Astrocyte of the spinal cord (primary cell): ENCODE measurements at regions not wholly inside any gene's neighbourhood (a gene's known extent, or its start where the extent isn't known, plus 50 kb on each side); places are given as distances from the start of the nearest gene placed in this dataset.

Source experiments
- DNase-seq: peaks from one replicate; pipeline ENCODE4 v3.0.0; 2011; ENCODE audit warnings: low read depth, low spot score
- H3K4me3 ChIP-seq: 2 replicates; pipeline ENCODE4 v1.5.1; 2011; ENCODE audit warnings: low read depth, mild to moderate bottlenecking, low read length, moderate library complexity
- in situ Hi-C: cut with HindIII; loops from 2 replicates; pipeline ENCODE4 v1.10.0; 2017; ENCODE audit warnings: low sequenced_read_pairs
- TF ChIP-seq, protein P1 (sequence below): IDR thresholded peaks from 2 replicates; pipeline ENCODE4 v1.5.1; 2012; ENCODE audit warnings: low read depth, mild to moderate bottlenecking, low read length, inconsistent platforms

DNA sequence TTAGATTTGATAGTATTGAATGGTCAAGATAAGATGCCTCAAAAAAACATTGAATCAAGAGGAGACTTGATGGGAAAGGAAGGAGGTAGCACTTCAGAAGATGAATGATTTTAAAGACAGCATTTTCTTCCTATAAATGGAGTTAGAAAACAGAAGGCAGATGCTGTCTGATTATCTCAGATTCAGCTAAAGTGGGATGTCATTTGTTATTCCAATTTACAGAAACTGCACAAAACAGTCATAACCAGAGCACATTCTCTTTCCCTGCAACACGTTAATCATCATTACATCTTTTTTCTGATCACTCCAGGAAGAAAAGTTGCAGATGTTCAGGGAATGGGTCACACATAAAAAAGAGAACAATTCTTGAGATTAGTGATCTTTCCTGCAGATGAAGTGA is 1141.8 kb downstream of the SI start:
- in situ Hi-C loops = no loop called here
- TF ChIP-seq, protein P1, sequence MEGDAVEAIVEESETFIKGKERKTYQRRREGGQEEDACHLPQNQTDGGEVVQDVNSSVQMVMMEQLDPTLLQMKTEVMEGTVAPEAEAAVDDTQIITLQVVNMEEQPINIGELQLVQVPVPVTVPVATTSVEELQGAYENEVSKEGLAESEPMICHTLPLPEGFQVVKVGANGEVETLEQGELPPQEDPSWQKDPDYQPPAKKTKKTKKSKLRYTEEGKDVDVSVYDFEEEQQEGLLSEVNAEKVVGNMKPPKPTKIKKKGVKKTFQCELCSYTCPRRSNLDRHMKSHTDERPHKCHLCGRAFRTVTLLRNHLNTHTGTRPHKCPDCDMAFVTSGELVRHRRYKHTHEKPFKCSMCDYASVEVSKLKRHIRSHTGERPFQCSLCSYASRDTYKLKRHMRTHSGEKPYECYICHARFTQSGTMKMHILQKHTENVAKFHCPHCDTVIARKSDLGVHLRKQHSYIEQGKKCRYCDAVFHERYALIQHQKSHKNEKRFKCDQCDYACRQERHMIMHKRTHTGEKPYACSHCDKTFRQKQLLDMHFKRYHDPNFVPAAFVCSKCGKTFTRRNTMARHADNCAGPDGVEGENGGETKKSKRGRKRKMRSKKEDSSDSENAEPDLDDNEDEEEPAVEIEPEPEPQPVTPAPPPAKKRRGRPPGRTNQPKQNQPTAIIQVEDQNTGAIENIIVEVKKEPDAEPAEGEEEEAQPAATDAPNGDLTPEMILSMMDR = no peak
- H3K4me3 ChIP-seq = no peak overlapping the region
- DNase-seq = no peak

DNA sequence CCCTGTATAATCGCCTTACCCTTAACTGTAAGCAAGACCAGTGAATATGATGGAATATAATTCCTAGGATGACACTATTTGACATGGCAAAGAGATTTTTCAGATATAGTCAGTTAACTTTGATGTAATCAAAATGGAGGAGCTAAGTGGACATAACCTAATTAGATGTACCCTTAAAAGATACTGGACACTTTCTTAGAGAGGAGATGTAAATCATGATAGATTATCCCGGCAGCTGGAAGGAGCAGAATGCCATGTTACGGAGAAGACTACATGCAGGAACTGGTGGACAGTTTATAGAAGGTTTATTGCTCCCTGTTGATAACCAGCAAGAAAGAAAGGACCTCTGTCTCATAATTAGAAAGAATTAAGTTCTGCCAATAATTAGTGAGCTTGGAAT is 1142.9 kb downstream of the SI start:
- TF ChIP-seq, protein P1 = no peak
- no peak overlapping the region for H3K4me3 ChIP-seq
- in situ Hi-C loops = no loop called here
- DNase-seq = no peak

DNA sequence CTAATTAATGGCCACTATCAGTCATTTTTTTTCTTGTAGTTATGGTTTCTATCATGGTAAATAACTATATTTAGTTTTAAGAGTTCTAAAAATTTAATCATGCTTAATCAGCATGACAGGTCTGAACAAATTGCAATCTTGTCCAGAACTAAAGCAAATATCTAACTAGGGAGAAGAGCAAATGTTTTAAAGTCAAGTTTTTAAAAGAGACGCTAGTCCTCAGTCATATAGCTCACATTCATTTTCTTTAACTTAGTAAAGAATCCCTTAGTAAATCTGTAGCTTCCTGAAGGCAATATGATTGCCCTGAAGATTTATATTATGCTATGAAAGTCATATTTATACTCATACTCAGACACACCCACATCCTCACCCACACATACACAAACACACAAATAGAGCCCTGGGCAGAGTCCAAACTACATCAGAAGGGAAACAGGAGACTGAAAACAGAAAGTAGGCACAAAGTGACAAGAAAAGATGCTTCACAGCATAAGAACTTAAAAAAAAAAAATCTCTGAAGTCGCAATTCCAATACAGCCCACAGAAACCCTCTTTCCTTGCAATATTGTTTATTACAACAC is 1149.1 kb downstream of the SI start:
- H3K4me3 ChIP-seq = no peak overlapping the region
- no peak for DNase-seq
- TF ChIP-seq, protein P1 = no peak
- in situ Hi-C loops = no loop called here

DNA sequence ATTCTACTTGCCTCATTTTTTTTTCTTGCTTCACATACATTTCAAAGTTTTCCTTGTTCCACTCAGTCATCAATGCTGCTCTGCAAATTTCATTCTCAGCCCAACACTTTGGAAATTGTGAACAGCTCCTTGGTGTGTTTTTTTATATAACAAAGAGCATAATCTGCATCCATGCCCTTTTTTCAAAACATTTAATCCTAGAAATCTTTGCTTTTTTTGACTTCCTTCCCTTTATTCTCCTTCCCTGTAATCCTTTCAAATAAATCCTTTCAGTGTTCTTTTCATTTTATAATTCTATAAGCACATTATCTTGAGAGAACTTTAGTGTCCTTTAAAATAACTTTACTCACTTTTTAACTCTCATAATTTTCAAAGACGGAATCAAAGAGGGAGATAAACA is 1150.8 kb downstream of the SI start:
- H3K4me3 ChIP-seq = no peak overlapping the region
- in situ Hi-C loops = no loop called here
- DNase-seq = no peak
- TF ChIP-seq, protein P1 = no peak

DNA sequence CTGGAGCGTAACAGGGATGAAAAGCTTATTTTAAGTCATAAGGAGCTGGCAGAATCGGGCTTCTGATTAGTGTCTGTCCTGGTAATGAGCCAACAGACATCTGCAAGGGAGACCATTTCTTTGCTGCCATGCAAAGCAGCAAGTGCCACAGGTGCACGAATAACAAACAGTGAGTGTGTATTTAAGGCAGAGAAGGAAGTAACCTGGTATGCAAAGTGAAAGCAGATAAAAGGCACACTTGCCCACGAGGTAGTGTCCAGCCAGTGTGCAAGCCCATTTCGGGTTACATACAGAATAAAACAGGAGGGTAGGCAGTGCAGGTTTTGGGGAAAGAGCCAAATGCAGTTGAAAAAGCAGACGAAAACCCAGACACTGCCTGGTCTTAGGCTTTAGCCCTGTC is 1153.7 kb downstream of the SI start:
- no peak for DNase-seq
- no peak overlapping the region for H3K4me3 ChIP-seq
- TF ChIP-seq, protein P1 = no peak
- in situ Hi-C loops = no loop called here

DNA sequence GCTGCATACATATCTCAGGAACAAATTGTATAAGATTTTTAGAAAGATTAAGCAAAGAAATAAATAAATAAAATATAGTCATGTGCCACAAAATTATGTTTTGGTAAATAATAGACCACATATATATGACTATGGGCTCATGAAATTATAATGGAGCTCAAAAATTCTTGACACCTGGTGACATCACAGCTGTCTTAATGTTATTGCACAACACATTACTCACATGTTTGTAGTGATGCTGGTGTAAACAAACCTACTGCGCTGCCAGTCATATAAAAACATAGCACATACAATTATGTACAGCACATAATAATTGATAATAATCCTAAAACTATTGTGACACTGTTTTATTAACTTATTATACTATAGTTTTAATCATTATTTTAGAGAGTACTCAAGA is 1159.1 kb downstream of the SI start:
- DNase-seq = no peak
- in situ Hi-C loops = no loop called here
- H3K4me3 ChIP-seq = no peak overlapping the region
- TF ChIP-seq, protein P1 = no peak
